Loucy (cell line): ENCODE measurements at regions not wholly inside any gene's neighbourhood (a gene's known extent, or its start where the extent isn't known, plus 50 kb on each side); places are given as distances from the start of the nearest gene placed in this dataset.

ENCODE experiments used
- EZH2phosphoT487 ChIP-seq: fragments of 200-600 bp; IDR thresholded peaks from 2 replicates; pipeline ENCODE4 v1.6.1; 2018; ENCODE audit warnings: antibody characterized with exemption, mild to moderate bottlenecking, moderate library complexity, borderline replicate concordance
- TF ChIP-seq, protein P1 (sequence below): fragments of 200-600 bp; sonication (generic); conservative IDR thresholded peaks from 2 replicates; pipeline ENCODE4 v1.5.1; 2014; ENCODE audit warnings: mild to moderate bottlenecking, antibody characterized with exemption, low read length

- TF ChIP-seq, protein P1, sequence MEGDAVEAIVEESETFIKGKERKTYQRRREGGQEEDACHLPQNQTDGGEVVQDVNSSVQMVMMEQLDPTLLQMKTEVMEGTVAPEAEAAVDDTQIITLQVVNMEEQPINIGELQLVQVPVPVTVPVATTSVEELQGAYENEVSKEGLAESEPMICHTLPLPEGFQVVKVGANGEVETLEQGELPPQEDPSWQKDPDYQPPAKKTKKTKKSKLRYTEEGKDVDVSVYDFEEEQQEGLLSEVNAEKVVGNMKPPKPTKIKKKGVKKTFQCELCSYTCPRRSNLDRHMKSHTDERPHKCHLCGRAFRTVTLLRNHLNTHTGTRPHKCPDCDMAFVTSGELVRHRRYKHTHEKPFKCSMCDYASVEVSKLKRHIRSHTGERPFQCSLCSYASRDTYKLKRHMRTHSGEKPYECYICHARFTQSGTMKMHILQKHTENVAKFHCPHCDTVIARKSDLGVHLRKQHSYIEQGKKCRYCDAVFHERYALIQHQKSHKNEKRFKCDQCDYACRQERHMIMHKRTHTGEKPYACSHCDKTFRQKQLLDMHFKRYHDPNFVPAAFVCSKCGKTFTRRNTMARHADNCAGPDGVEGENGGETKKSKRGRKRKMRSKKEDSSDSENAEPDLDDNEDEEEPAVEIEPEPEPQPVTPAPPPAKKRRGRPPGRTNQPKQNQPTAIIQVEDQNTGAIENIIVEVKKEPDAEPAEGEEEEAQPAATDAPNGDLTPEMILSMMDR: no peak
- TF ChIP-seq EZH2phosphoT487: no peak
Measured at GRCh38 chr4:79176351-79176750, 149.5 kb downstream of the NAA11 start.
